ENCODE measurements at regions not wholly inside any gene's neighbourhood (a gene's known extent, or its start where the extent isn't known, plus 50 kb on each side); places are given as distances from the start of the nearest gene placed in this dataset.
A peak's percentile ranks its signal among the peaks of the same experiment; 100 is the strongest.
"Not testable (repeated sequence)": the region's sequence is repeated elsewhere in the genome, so short reads cannot be mapped to it uniquely, and the experiment has no call there.

- DNase-seq (ENCODE audit: low spot score), result not testable (repeated sequence)
These were observed 960.4 kb upstream of the COX7C start for GRCh38 chr5:85657328-85657727.

- not testable (repeated sequence) for DNase-seq (ENCODE audit: low spot score)
These were observed 954.6 kb upstream of the COX7C start for GRCh38 chr5:85662969-85663707.

- no peak for DNase-seq (ENCODE audit: low spot score)
These were observed 954.1 kb upstream of the COX7C start for GRCh38 chr5:85663708-85664031.

- peak; percentile 5 for DNase-seq (ENCODE audit: low spot score)
These were observed 947.3 kb upstream of the COX7C start for GRCh38 chr5:85670417-85670816.

- no peak for DNase-seq (ENCODE audit: low spot score)
These were observed 946.3 kb upstream of the COX7C start for GRCh38 chr5:85671223-85671970.

DNA sequence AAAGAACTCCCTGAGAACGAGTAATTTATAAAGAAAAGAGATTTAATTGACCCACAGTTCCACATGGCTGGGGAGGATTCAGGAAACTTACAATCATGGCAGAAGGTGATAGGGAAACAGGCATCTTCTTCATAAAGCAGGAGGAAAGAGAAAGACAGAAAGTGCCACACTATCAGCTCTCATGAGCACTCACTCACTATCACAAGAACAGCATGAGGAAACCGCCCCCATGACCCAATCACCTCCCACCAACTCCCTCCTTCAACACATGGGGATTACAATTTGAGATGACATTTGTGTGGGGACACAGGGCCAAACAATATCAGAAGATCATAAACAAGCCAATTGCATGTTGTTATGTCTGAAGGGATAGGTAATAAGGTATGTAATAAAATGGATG, 935.9 kb upstream of the COX7C start:
- DNase-seq (ENCODE audit: low spot score), result no peak

- no peak for DNase-seq (ENCODE audit: low spot score)
These were observed 933.4 kb upstream of the COX7C start for GRCh38 chr5:85684351-85684750.

DNA sequence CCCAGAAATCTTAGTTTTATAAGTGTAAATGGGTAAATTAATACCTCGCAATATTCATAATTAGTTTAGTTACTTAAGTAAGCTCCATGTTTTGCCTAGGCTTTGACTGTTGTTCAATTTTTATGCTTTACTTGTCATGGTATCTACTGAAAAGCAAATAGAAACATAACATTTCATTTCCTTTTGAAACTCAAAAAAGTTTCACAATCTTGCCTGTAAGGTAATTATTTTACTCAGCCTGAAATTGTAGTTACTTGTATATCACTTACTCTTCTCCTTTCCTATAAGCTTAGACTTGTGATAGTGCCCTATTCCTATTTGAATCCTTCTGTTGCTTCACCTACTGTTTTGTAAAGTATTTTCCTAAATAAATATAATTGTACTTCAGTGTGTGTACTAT, 914.4 kb upstream of the COX7C start:
- DNase-seq (ENCODE audit: low spot score), result no peak

GRCh38 chr5:85709728-85710127, 908.0 kb upstream of the COX7C start:
- no peak for DNase-seq (ENCODE audit: low spot score)

DNA sequence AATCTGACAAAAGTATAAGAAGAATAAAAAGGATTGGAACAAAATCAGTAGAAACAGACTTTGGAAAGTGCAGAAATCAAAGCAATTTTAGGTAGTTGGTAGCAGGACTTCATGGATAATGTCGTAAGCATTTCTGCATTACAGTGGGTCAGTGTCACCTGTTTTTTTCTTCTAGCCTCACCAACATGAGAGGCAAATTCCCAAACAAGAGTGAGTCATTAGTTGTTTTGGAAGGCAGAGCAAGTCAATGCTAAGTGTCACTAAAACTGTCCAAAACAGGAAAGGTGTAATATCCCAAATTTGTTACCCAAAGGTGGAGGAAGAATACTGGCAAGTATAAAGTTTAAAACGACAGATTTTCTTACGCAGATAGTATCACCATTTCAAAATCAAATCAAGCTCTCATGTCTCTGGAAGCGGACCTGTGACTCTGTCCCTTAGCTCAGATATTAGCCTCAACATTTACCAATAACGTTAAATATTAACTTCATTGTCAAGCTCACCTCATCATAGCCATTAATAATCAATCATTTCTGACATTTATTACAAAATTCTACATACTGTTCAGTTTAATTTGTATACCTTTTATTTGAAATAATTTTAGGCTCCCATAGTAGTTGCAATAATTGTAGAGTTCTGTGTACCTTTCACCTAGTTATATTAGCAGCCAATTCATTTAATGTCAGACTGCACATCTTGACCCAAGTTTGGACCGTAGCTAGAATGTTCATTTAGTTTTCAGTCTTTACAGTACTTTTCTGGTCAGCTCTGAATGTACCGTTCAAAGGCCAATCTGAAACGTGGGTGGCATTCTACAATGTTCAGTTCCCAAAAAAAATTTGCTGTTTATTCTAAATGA, 901.2 kb upstream of the COX7C start:
- DNase-seq (ENCODE audit: low spot score), result no peak

DNA sequence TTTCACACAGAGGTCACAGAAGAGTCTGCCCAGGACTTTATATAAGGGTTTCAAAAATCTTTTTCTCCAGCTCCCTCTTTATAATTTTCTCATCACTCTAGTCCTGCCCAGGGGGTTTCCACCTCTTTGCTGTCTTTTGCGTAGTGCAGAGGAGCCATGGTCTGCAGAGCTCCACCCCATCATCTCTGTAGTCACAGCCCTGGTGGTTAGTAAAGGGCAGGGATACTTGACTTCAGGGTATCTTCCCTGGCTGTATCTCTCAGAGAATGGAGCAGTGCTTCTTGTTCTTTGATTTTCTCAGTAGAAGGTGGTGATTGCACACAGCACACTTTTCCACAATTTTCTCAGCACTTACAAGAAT, 900.6 kb upstream of the COX7C start:
- no peak for DNase-seq (ENCODE audit: low spot score)

DNA sequence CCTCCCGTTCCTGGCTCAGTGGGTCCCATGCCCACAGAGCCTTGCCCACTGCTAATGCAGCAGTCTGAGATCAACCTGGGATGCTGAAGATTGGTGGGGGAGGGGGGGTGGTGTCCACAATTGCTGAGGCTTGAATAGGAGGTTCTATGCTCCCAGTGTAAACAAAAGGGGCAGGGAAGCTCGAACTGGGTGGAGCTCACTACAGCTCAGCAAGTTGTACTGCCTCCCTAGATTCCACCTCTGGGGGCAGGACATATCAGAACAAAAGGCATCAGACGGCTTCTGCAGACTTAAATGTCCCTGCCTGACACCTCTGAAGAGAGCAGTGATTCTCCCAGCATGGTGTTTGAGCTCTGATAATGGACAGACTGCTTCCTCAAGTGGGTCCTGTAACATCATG, 885.6 kb upstream of the COX7C start:
- no peak for DNase-seq (ENCODE audit: low spot score)

- DNase-seq (ENCODE audit: low spot score), result no peak
These were observed 875.8 kb upstream of the COX7C start for GRCh38 chr5:85741972-85742371.

GRCh38 chr5:85760519-85760918, 857.2 kb upstream of the COX7C start:
- DNase-seq (ENCODE audit: low spot score), result no peak

- DNase-seq (ENCODE audit: low spot score), result no peak
These were observed 848.4 kb upstream of the COX7C start for GRCh38 chr5:85769347-85769746.

GRCh38 chr5:85784746-85785145, 833.0 kb upstream of the COX7C start:
- DNase-seq (ENCODE audit: low spot score), result no peak

DNA sequence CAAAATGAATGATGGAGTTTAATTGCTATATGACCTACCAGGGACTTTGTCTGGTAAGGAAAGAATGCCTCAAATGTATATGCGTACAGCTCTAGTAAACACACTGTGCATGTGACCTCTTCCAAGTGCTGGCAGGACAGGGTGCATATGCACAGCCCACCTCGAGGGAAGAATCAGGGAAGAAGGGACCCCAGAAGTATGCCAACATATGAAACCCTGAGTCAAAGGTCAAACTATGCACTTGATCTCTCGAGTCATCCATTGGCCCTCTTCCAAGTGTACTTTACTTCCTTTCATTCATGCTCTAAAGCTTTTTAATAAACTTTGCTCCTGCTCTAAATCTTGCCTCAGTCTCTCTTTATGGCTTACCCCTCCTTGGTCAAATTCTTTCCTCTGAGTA, 804.6 kb upstream of the COX7C start:
- DNase-seq (ENCODE audit: low spot score), result no peak

GRCh38 chr5:85814596-85814995, 803.1 kb upstream of the COX7C start:
- no peak for DNase-seq (ENCODE audit: low spot score)

- DNase-seq (ENCODE audit: low spot score), result no peak
These were observed 794.0 kb upstream of the COX7C start for GRCh38 chr5:85823462-85824426.

DNA sequence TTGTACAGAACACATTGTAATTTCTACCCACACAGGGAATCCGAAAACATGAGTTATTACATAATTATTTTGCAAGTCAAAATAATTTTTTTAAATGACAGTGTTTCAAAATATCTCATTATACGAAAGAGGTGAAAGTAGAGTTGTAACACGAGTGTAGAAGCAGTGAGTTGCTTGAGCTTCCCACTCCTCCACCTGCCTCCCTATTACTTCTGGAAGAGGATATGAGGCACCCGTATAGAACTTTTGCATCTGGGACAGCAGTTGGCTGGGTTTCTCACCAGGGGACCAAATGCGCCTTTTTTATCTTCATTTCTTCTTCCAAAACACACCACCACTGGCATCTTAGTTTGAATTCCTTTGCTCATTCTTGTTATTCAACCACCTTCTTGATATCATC, 779.0 kb upstream of the COX7C start:
- DNase-seq (ENCODE audit: low spot score), result no peak

DNA sequence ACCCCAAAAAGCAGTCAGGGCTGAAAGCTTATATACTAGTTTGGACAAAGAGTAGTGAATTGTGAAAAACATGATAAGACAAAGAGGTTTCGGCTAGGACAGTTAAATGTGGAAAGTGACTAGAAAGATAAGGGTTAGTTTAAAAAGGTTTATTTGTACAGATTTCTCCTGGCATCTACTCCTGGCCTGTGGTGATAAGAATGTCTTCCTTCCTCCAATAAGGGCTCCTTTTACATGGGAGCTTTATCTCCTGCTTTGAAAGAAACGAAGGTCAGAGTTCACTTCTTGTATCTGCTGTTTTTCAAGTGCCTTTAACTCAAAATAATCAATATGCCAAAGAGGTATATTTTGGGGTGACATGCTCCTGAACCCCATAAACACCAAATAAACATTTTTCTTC, 776.1 kb upstream of the COX7C start:
- no peak for DNase-seq (ENCODE audit: low spot score)

DNA sequence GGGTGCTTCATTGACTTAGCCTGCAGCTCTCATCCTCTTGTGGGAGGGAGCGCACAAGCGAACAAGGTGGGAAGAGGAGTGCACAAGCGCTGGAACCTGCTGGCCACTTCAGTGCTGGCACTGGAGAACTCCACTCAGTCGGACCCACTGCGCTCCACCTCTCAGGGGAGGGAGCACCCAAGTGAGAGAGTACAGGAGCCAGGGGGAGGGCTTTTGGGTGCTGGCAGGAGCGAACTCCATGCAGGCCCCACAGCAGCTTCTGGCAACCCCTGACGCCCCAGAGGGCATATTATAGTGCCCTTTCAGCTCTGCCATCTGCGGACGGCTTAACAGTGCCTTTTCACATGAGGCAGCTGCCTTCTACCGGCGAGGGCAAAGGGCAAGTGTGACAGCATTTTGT, 774.2 kb upstream of the COX7C start:
- no peak for DNase-seq (ENCODE audit: low spot score)
